HEK293 (cell line): ENCODE measurements at regions not wholly inside any gene's neighbourhood (a gene's known extent, or its start where the extent isn't known, plus 50 kb on each side); places are given as distances from the start of the nearest gene placed in this dataset.

Source experiments
- HOXD13 ChIP-seq: sonication (generic); formaldehyde crosslinking; IDR thresholded peaks from 2 replicates; pipeline ENCODE4 v1.8.0; 2022; ENCODE audit warnings: missing genetic modification reagents, borderline replicate concordance
- SCRT2 ChIP-seq: fragments of 450-650 bp; formaldehyde crosslinking; IDR thresholded peaks from 2 replicates; pipeline ENCODE4 v1.5.1; 2016; ENCODE audit warnings: missing biosample characterization, missing genetic modification characterization
- ZBTB17 ChIP-seq: fragments of 450-650 bp; formaldehyde crosslinking; IDR thresholded peaks from 2 replicates; pipeline ENCODE4 v1.5.1; 2016; ENCODE audit warnings: missing biosample characterization, missing genetic modification characterization
- ZFP69B ChIP-seq: fragments of 450-650 bp; formaldehyde crosslinking; IDR thresholded peaks from 2 replicates; pipeline ENCODE4 v1.5.1; 2016; ENCODE audit warnings: missing biosample characterization, missing genetic modification characterization
- ZNF514 ChIP-seq: fragments of 450-650 bp; formaldehyde crosslinking; IDR thresholded peaks from 2 replicates; pipeline ENCODE4 v1.5.1; 2016; ENCODE audit warnings: missing biosample characterization, missing genetic modification characterization
- ZNF843 ChIP-seq: fragments of 450-650 bp; formaldehyde crosslinking; IDR thresholded peaks from 2 replicates; pipeline ENCODE4 v1.5.1; 2016; ENCODE audit warnings: missing biosample characterization, missing genetic modification characterization
- ZXDB ChIP-seq: fragments of 450-650 bp; formaldehyde crosslinking; IDR thresholded peaks from 2 replicates; pipeline ENCODE4 v1.5.1; 2016; ENCODE audit warnings: missing biosample characterization, missing genetic modification characterization
- TF ChIP-seq, protein P1 (sequence below): fragments of 450-650 bp; formaldehyde crosslinking; IDR thresholded peaks from 2 replicates; pipeline ENCODE4 v1.5.1; 2016; ENCODE audit warnings: missing biosample characterization, missing genetic modification characterization

DNA sequence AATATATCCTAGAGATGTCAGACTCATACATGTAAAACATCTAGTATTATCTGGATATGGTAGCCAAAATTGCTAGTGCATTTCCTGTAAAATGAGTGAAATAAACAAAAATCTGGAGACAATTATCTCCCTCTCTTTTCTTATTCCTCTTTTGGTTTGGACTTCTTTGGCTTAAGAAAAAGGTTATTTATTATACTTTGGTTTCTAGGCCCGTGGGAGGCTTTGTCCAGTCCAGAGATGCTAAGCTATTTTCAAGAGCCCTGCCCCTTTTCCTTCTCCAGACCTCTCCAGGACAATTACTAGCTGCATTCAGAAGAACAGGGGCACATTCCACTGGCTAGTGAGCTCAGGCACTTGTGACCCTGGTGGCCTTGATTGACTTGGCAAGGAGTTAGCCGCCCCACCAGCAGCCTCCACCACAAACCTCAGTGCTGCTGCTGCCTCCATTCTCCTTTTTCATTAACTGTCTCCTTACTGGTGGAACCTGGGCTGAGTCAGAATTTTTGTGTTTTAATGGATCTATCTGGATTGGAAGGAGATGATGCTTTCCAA, 747.3 kb upstream of the TENM4 start:
- TF ChIP-seq ZFP69B (tag by site-specific recombination) (no peak), ZNF514 (tag by site-specific recombination) (no peak), HOXD13 (CRISPR knock-in tag) (no peak), SCRT2 (no peak), ZXDB (tag by site-specific recombination) (no peak), ZBTB17 (tag by site-specific recombination) (no peak), ZNF843 (tag by site-specific recombination) (no peak)
- TF ChIP-seq, protein P1, sequence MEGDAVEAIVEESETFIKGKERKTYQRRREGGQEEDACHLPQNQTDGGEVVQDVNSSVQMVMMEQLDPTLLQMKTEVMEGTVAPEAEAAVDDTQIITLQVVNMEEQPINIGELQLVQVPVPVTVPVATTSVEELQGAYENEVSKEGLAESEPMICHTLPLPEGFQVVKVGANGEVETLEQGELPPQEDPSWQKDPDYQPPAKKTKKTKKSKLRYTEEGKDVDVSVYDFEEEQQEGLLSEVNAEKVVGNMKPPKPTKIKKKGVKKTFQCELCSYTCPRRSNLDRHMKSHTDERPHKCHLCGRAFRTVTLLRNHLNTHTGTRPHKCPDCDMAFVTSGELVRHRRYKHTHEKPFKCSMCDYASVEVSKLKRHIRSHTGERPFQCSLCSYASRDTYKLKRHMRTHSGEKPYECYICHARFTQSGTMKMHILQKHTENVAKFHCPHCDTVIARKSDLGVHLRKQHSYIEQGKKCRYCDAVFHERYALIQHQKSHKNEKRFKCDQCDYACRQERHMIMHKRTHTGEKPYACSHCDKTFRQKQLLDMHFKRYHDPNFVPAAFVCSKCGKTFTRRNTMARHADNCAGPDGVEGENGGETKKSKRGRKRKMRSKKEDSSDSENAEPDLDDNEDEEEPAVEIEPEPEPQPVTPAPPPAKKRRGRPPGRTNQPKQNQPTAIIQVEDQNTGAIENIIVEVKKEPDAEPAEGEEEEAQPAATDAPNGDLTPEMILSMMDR (tag by site-specific recombination): no peak
